ENCODE measurements at regions not wholly inside any gene's neighbourhood (a gene's known extent, or its start where the extent isn't known, plus 50 kb on each side); places are given as distances from the start of the nearest gene placed in this dataset.

- no peak for TF ChIP-seq CTCF (IDR thresholded peaks at IDR 0.05; ENCODE audit: extremely low read depth, missing control alignments)
- no peak for DNase-seq (ENCODE audit: low spot score)
Measured at GRCh38 chr6:66965227-66965626, 1258.2 kb upstream of the EYS start.

- no peak for DNase-seq (ENCODE audit: low spot score)
- no peak for TF ChIP-seq CTCF (IDR thresholded peaks at IDR 0.05; ENCODE audit: extremely low read depth, missing control alignments)
Measured at GRCh38 chr6:66964216-66964615, 1257.2 kb upstream of the EYS start.

GRCh38 chr6:66962082-66962481, 1255.1 kb upstream of the EYS start:
- no peak for DNase-seq (ENCODE audit: low spot score)
- no peak for TF ChIP-seq CTCF (IDR thresholded peaks at IDR 0.05; ENCODE audit: extremely low read depth, missing control alignments)

- DNase-seq (ENCODE audit: low spot score) = no peak
- no peak for TF ChIP-seq CTCF (IDR thresholded peaks at IDR 0.05; ENCODE audit: extremely low read depth, missing control alignments)
Measured at GRCh38 chr6:66961191-66961590, 1254.2 kb upstream of the EYS start.

- TF ChIP-seq CTCF (IDR thresholded peaks at IDR 0.05; ENCODE audit: extremely low read depth, missing control alignments) = no peak
- no peak for DNase-seq (ENCODE audit: low spot score)
Measured at GRCh38 chr6:66949191-66949661, 1242.2 kb upstream of the EYS start.

- no peak for DNase-seq (ENCODE audit: low spot score)
- no peak for TF ChIP-seq CTCF (IDR thresholded peaks at IDR 0.05; ENCODE audit: extremely low read depth, missing control alignments)
Measured at GRCh38 chr6:66948106-66948505, 1241.1 kb upstream of the EYS start.

GRCh38 chr6:66940003-66940402, 1233.0 kb upstream of the EYS start:
- TF ChIP-seq CTCF (IDR thresholded peaks at IDR 0.05; ENCODE audit: extremely low read depth, missing control alignments) = no peak

More at GRCh38 chr6:66940003-66940402, 1233.0 kb upstream of the EYS start:
- no peak for DNase-seq (ENCODE audit: low spot score)

All from GM20000 (cell line).